Psoas muscle (tissue), 7 donors: ENCODE measurements at regions not wholly inside any gene's neighbourhood (a gene's known extent, or its start where the extent isn't known, plus 50 kb on each side); places are given as distances from the start of the nearest gene placed in this dataset.

Source experiments
- ATAC-seq, 4 donors: fragments of 200-7000 bp; cut with Tn5 transposase; one replicate each; pipeline ENCODE4 v1.9.1; 2020; ENCODE audit warnings: moderate library complexity in 3 of 4, mild to moderate bottlenecking in 2 of 4
- DNase-seq, 2 donors: peaks; one replicate each; pipeline ENCODE4 v3.0.0-alpha.2; 2020
- H3K27ac ChIP-seq: fragments of 200-600 bp; one replicate; pipeline ENCODE4 v1.8.0; 2022
- H3K27me3 ChIP-seq, 3 donors: fragments of 200-600 bp in 1 of 3; one replicate each; pipeline versions ENCODE4 v1.6.1 to v1.8.0; 2013 to 2022; ENCODE audit warnings: low read length in 2 of 3, mild to moderate bottlenecking in 2 of 3, moderate library complexity in 1 of 3; ENCODE audit not compliant: insufficient read depth in 3 of 3
- H3K36me3 ChIP-seq, 2 donors: fragments of 200-600 bp in 1 of 2; one replicate each; pipeline versions ENCODE4 v1.6.1 to v1.8.0; 2013 to 2022; ENCODE audit warnings: low read depth in 1 of 2, mild to moderate bottlenecking in 1 of 2, moderate library complexity in 1 of 2; ENCODE audit not compliant: insufficient read depth in 1 of 2
- H3K4me1 ChIP-seq: fragments of 200-600 bp; one replicate; pipeline ENCODE4 v1.8.0; 2022
- H3K4me3 ChIP-seq: fragments of 200-600 bp; one replicate; pipeline ENCODE4 v1.8.0; 2022; ENCODE audit warnings: mild to moderate bottlenecking
- H3K9me3 ChIP-seq: fragments of 200-600 bp; one replicate; pipeline ENCODE4 v1.8.0; 2022
- WGBS, 3 donors: extraction: QIAGEN DNeasy Blood & Tissue Kit; methylation state at CpG; one replicate each; pipeline versions ENCODE4 v1.1.6 to v1.1.7; 2013; 5-methylcytosine and 5-hydroxymethylcytosine counted together
- intact Hi-C, 2 donors: fragments of 100-400 bp; cut with DNase I; formaldehyde crosslinking; loops; one replicate each; pipeline versions ENCODE4 v1.11.0 to v1.14.2; 2022
- TF ChIP-seq, protein P1 (sequence below): fragments of 200-600 bp; IDR thresholded peaks from one replicate; pipeline ENCODE4 v1.8.0; 2022; ENCODE audit warnings: antibody characterized with exemption
- donor health status: healthy with polysubstance abuse.
- donor health status: DM: no; HTN: no; CAD: no; lungs with moderate emphysema.
- donor health status: Bipolar disorder and iron deficiency.
- donor health status: healthy.
- donor health status: DM: yes; HTN: yes; CAD: no.
- donor health status: DM: no; HTN: no; CAD: no.
- donor health status: DM: yes; HTN: yes; CAD: no.

DNA sequence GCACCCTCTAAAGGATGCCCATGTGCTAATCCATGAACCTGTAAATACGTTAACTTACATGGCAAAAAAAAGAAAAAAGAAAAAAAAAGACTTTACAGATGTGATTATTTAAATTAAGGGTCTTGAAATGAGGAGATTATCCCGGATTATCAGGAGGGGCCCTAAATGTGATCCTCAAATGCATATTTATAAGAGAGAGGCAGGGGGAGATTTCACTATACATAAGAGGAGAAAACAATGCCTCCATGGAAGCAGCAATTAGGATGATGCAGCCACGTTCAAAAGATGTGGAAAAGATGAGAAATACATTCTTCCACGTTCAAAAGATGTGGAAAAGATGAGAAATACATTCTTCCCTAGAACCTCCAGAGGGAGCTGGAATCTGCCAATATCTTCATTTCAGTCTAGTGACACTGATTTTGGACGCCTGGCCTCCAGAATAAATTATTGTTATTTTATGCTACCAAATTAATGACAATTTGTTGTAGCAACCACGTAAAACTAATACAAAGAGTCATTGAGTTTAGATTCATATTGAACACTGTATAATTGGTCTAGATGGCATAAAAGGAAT is 328.4 kb upstream of the GNAI1 start:
- DNase-seq (no peak), ATAC-seq (no peak)
- Histone ChIP-seq H3K4me1 (no peaks in the 10 kb centered on the region), H3K9me3 (no peaks in the 10 kb centered on the region), H3K27ac (no peak overlapping the region), H3K27me3 (peaks cover 0 to 4% (median 0%) of the 10 kb centered on the region in 3 donors), H3K36me3 (no peaks in the 10 kb centered on the region), H3K4me3 (no peak overlapping the region)
- intact Hi-C loops, result no loop called here
- 37 to 40% (median 38%) methylated on average over 6 of the region's 6 CpGs for WGBS, 3 donors
- TF ChIP-seq, protein P1, sequence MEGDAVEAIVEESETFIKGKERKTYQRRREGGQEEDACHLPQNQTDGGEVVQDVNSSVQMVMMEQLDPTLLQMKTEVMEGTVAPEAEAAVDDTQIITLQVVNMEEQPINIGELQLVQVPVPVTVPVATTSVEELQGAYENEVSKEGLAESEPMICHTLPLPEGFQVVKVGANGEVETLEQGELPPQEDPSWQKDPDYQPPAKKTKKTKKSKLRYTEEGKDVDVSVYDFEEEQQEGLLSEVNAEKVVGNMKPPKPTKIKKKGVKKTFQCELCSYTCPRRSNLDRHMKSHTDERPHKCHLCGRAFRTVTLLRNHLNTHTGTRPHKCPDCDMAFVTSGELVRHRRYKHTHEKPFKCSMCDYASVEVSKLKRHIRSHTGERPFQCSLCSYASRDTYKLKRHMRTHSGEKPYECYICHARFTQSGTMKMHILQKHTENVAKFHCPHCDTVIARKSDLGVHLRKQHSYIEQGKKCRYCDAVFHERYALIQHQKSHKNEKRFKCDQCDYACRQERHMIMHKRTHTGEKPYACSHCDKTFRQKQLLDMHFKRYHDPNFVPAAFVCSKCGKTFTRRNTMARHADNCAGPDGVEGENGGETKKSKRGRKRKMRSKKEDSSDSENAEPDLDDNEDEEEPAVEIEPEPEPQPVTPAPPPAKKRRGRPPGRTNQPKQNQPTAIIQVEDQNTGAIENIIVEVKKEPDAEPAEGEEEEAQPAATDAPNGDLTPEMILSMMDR, result no peak

DNA sequence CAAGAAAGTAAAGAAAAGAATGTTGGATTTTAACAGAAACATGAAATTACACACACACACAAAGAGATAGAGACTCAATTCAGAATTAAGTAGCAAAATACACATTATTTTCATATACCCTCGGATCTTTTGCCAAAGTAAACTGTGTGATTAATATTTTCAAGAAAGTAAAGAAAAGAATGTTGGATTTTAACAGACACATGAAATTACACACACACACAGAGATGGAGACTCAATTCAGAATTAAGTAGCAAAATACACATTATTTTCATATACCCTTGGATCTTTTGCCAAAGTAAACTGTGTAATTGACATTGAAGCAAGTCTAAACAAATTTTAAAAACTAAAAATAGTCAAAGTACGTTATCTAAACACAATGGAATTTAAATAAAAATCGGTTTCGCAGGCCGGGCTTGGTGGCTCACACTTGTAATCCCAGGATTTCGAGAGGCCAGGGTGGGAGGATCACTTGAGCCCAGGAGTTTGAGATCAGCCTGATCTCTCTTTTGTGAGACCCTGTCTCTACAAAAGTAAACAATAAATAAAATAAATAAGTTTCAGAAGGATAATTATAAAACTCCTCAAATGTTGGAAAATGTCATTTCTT is 337.3 kb upstream of the MAGI2 start:
- ATAC-seq (no peak), DNase-seq (no peak)
- Histone ChIP-seq H3K4me3 (no peak overlapping the region), H3K27me3 (no peaks in the 10 kb centered on the region), H3K36me3 (no peaks in the 10 kb centered on the region), H3K9me3 (no peaks in the 10 kb centered on the region), H3K27ac (no peak overlapping the region), H3K4me1 (no peaks in the 10 kb centered on the region)
- WGBS, 3 donors, result 42 to 48% (median 46%) methylated on average over 6 of the region's 6 CpGs
- intact Hi-C loops, result no loop called here
- TF ChIP-seq, protein P1, result no peak

DNA sequence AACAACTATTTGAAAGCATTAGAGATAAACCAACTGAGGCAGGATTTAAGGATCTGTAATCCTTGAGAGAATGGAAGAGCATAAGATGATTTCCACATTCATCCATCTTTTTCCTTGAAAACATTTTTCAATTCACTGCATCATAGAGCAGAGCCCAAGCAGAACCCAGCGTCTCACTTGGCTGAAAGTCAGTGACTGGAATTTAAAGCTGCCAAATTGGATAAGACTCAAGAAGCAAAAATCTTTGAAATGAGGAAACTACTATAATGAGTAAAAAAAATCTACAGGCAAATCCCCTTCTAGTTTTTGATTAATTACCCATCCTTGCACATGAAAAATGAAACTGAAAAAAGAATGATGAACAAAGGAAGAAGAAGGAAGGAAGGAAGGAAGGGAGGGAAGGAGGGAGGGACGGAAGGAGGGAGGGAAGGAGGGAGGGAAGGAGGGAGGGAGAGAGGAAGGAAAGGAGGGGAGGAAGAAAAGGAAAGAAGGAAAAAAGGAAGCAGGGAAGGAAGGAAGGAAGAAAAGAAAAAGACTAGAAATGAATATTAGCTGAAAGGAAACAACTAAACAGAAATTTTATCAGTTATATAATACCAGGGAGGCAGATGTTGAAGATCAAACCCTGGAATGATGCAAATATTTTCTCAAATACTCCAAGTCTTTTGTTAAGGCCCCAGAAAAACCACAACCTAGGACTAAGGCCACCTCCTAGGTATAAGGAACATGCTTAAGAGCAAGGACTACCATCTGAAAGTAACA is 336.3 kb upstream of the MAGI2 start:
- Histone ChIP-seq H3K4me1 (no peaks in the 10 kb centered on the region), H3K36me3 (no peaks in the 10 kb centered on the region), H3K27me3 (no peaks in the 10 kb centered on the region), H3K27ac (no peak overlapping the region), H3K4me3 (no peak overlapping the region), H3K9me3 (no peaks in the 10 kb centered on the region)
- 11 to 17% (median 14%) methylated on average over 2 of the region's 2 CpGs for WGBS, 3 donors
- TF ChIP-seq, protein P1, result no peak
- intact Hi-C loops, result no loop called here
- DNase-seq, result no peak
- no peak for ATAC-seq

DNA sequence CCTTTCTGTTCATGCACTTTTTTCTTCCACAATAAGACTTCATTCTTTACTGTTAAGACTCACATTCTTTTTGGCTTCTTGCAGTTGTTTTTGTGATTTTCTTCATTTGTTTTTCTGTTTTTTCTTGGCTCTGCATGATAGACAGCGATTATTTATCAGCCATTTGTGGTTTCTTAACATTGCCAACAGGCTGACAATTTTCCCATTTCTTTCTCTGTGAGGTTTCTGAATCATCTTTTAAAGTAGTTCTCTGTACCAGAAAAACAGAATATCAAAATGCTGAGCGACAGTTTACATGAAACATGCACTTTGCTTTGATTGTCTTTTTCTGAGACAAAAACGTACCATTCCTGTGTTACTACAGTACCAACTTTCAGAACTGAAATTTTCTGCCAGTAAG is 334.2 kb upstream of the MAGI2 start:
- no peak overlapping the region for H3K27ac ChIP-seq
- H3K4me1 ChIP-seq, result no peaks in the 10 kb centered on the region
- peaks cover 3% of the 10 kb centered on the region for H3K9me3 ChIP-seq
- H3K4me3 ChIP-seq, result no peak overlapping the region
- H3K27me3 ChIP-seq, result no peaks in the 10 kb centered on the region
- ATAC-seq (no peak), DNase-seq (no peak)
- TF ChIP-seq, protein P1, result no peak
- no peaks in the 10 kb centered on the region for H3K36me3 ChIP-seq
- WGBS, 3 donors, result 68 to 85% (median 78%) methylated on average over 3 of the region's 3 CpGs
- intact Hi-C loops, result no loop called here
